ENCODE measurements at regions not wholly inside any gene's neighbourhood (a gene's known extent, or its start where the extent isn't known, plus 50 kb on each side); places are given as distances from the start of the nearest gene placed in this dataset.

DNA sequence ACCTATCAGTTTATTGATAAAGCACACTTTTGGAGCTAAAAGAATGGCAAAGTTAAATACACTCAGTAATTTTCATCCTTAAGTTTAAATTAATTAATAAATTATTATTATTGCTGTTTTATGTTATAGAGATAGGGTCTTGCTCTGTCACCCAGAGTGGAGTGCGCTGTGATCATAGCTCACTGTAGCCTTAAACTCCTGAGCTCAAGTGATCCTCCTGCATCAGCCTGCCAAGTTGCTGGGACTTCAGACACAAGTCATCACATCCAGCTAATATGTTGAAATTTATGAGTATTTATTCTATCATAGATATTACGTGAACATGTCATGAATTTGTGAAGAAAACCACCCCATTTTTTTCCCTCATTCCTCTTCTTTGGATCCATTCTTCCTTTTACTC, 64.2 kb downstream of the GJA1 start:
- Histone ChIP-seq H3K4me3 (ENCODE audit: low read depth, low read length) (no peak overlapping the region), H3K9me3 (ENCODE audit: control insufficient read depth, insufficient read depth, low read length) (no peaks in the 10 kb centered on the region), H3K27me3 (ENCODE audit: control insufficient read depth, insufficient read depth, low read length) (no peaks in the 10 kb centered on the region), H3K27ac (ENCODE audit: low read depth, low read length) (no peak overlapping the region), H3K4me1 (ENCODE audit: control insufficient read depth, insufficient read depth, low read length) (no peaks in the 10 kb centered on the region), H3K36me3 (ENCODE audit: control insufficient read depth, insufficient read depth, low read length) (no peaks in the 10 kb centered on the region)
- WGBS (ENCODE audit: insufficient coverage): no CpG with 5 or more reads among the region's 2 CpGs
- no peak for DNase-seq (ENCODE audit: low read depth in 4 of 6, low spot score in 6 of 6)

DNA sequence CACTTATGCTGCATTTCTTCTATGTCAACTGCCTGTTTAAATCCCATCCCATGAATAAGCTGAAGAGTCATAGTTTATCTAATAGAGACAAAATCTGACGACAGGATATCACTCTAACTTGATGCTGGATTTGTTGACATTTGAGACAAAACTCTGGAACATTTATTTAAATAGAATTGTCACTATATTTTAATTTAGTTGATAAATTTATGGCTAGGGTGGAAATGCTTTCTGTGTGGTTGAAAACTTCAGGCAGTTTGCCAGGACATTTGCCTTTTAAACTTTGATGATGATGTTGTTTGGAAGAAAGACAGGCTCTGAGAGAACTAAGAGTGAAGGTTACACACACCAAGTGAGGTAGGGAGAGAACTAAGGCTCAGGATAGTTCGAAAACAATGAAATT, 68.1 kb downstream of the GJA1 start:
- WGBS (ENCODE audit: insufficient coverage): no CpG with 5 or more reads among the region's 2 CpGs

DNA sequence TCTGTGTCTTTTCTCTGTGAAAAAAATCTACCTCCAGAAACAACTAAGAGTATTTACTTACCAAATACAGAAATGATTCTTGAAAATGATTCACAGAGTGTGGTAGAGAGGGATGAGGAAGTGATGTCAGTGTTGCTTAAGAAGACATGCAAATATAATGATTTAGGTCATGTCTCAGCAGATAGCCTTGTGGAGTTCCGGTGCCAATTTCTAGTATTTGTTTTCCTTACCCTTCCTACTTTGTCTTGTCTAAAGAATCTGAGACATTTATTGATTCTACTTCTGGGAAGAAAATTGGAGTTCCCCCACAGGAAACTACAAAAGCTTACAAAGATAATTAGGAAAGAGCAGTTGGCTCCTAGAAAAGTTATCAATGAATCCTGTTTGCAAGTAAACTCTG, 68.8 kb downstream of the GJA1 start:
- H3K27me3 ChIP-seq (ENCODE audit: control insufficient read depth, insufficient read depth, low read length): no peaks in the 10 kb centered on the region
- no CpG with 5 or more reads among the region's 1 CpG for WGBS (ENCODE audit: insufficient coverage)
- H3K36me3 ChIP-seq (ENCODE audit: control insufficient read depth, insufficient read depth, low read length): no peaks in the 10 kb centered on the region
- H3K27ac ChIP-seq (ENCODE audit: low read depth, low read length): no peak overlapping the region
- no peaks in the 10 kb centered on the region for H3K4me1 ChIP-seq (ENCODE audit: control insufficient read depth, insufficient read depth, low read length)
- H3K4me3 ChIP-seq (ENCODE audit: low read depth, low read length): no peak overlapping the region
- no peak for DNase-seq (ENCODE audit: low read depth in 4 of 6, low spot score in 6 of 6)
- H3K9me3 ChIP-seq (ENCODE audit: control insufficient read depth, insufficient read depth, low read length): no peaks in the 10 kb centered on the region

More for the DNA sequence above, 68.1 kb downstream of the GJA1 start:
- Histone ChIP-seq H3K27ac (ENCODE audit: low read depth, low read length) (no peak overlapping the region), H3K4me1 (ENCODE audit: control insufficient read depth, insufficient read depth, low read length) (no peaks in the 10 kb centered on the region), H3K36me3 (ENCODE audit: control insufficient read depth, insufficient read depth, low read length) (no peaks in the 10 kb centered on the region), H3K4me3 (ENCODE audit: low read depth, low read length) (no peak overlapping the region), H3K27me3 (ENCODE audit: control insufficient read depth, insufficient read depth, low read length) (no peaks in the 10 kb centered on the region), H3K9me3 (ENCODE audit: control insufficient read depth, insufficient read depth, low read length) (no peaks in the 10 kb centered on the region)
- DNase-seq (ENCODE audit: low read depth in 4 of 6, low spot score in 6 of 6): no peak

DNA sequence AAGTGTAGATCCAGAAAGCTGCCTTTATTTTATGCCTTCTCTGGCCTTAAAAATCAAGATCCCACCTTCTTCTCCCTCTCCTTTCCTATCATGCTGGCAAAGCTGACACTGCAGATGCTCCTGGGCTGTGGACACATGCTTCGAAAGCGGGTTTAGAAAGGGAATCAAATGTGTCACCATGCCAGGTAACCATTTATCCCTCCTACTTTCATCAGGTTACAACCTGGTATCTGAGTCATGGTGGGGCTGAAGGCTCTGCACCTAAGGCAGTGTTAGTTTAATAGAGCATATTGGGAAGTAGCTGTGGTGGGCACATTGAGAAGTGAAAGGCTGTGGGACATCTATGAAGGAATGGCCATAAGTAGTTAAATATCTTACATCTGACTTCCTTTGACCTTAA, 69.8 kb downstream of the GJA1 start:
- no CpG with 5 or more reads among the region's 2 CpGs for WGBS (ENCODE audit: insufficient coverage)
- H3K27ac ChIP-seq (ENCODE audit: low read depth, low read length): no peak overlapping the region
- H3K4me3 ChIP-seq (ENCODE audit: low read depth, low read length): no peak overlapping the region
- H3K4me1 ChIP-seq (ENCODE audit: control insufficient read depth, insufficient read depth, low read length): no peaks in the 10 kb centered on the region
- H3K27me3 ChIP-seq (ENCODE audit: control insufficient read depth, insufficient read depth, low read length): no peaks in the 10 kb centered on the region
- no peaks in the 10 kb centered on the region for H3K9me3 ChIP-seq (ENCODE audit: control insufficient read depth, insufficient read depth, low read length)
- no peak for DNase-seq (ENCODE audit: low read depth in 4 of 6, low spot score in 6 of 6)
- H3K36me3 ChIP-seq (ENCODE audit: control insufficient read depth, insufficient read depth, low read length): no peaks in the 10 kb centered on the region

DNA sequence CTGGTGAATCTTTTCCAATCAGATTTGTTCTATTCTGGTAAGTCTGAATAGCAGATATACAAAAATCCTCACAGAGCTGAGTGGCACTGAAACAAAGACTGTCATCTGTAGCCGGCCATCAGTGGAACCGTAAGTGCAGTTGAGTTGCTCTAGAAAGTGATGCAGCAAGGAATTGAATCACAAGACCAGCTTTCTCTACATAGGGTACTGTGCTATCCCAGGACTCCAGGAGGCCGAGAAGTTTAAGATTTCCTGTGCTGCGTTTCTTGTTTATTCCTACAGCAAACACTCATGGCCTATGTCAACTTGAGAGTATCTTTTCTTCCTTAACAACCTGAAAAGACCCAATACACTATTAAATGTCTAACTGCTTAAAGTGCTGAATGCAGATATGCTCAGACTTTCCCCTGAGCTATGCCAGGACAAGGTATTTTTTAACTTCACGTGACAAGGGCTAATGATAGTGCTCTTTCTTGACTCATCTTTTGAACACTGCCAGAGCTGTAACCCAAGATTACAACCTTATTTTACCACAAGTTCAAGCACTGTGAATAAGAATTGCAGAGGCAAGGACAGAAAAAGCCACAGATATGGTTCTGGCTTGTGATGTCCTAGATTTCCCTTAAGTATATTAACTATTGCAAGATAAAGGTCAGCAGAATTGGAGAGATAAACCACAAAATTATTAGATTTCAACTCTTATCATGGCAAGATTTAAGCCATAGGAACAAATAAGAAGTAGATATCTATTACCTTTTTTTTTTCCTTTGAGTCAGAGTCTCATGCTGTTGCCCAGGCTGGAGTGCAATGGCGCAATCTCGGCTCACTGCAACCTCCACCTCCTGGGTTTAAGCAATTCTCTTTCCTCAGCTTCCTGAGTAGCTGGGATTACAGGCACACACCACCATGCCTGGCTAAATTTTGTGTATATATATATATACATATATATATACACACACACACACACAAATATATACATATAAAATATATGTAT, 71.6 kb downstream of the GJA1 start:
- no peak overlapping the region for H3K4me3 ChIP-seq (ENCODE audit: low read depth, low read length)
- H3K36me3 ChIP-seq (ENCODE audit: control insufficient read depth, insufficient read depth, low read length): no peaks in the 10 kb centered on the region
- no peaks in the 10 kb centered on the region for H3K4me1 ChIP-seq (ENCODE audit: control insufficient read depth, insufficient read depth, low read length)
- WGBS (ENCODE audit: insufficient coverage): 61% methylated on average over 3 of the region's 7 CpGs
- DNase-seq (ENCODE audit: low read depth in 4 of 6, low spot score in 6 of 6): no peak
- H3K9me3 ChIP-seq (ENCODE audit: control insufficient read depth, insufficient read depth, low read length): no peaks in the 10 kb centered on the region
- no peak overlapping the region for H3K27ac ChIP-seq (ENCODE audit: low read depth, low read length)
- no peaks in the 10 kb centered on the region for H3K27me3 ChIP-seq (ENCODE audit: control insufficient read depth, insufficient read depth, low read length)

DNA sequence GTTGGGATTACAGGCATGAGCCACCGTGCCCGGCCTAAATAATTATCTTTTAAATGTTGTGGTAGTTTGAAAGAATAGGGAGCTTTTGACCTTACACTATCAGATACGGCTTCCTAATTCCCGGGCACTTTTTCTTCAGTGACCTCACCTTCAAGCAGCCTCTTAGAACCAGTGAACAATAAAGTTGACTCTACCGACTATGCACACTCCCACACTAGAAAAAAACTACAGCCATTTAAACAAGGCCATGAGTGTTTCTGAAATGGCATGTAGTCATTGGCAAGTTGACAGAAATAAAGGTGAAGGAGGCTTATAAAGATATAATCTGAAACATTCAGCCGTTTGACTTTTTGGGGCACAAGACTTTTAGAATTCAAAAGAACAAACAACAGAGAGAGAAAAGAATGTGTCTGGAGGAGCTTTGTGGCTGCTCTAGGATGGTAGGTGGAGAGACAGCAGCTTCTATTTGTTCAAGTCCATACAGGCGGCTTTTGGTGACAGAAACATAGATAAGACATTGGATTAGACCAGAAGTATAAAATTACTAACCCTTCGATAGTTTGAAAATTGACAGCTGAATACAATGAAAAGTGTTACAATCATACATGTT, 75.2 kb downstream of the GJA1 start:
- WGBS (ENCODE audit: insufficient coverage): 76% methylated on average over 2 of the region's 8 CpGs
- H3K27ac ChIP-seq (ENCODE audit: low read depth, low read length): no peak overlapping the region

DNA sequence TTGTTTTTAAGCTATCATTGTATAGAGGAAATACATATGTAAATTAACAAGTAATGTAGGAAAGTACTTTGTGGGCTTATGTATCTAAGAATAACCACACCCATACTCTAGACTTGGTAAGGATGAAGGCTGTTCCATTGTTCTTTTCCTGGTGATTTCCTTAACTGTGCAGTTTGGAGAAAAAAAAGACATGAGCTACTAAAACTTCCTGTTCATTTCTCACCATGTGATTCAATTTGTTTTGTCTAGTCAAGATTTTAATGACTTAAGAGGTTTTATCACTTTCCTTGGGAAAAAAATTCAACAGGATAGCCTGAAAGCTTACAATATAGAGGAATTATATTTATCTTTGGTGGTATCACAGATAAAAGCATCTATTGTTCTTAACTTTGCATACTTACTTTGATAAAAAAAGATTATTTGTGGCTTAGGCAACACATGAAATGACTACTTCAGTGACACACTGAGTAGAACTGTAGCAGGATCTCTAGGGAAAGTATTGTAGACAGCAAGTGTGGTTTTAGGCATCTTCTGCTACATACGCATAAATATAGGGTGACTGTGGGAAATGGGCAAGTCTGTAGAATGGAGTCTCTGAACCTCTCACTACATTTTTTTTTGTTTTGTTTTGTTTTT, 80.3 kb downstream of the GJA1 start:
- no peak for DNase-seq (ENCODE audit: low read depth in 4 of 6, low spot score in 6 of 6)
- Histone ChIP-seq H3K9me3 (ENCODE audit: control insufficient read depth, insufficient read depth, low read length) (no peaks in the 10 kb centered on the region), H3K27me3 (ENCODE audit: control insufficient read depth, insufficient read depth, low read length) (no peaks in the 10 kb centered on the region), H3K4me1 (ENCODE audit: control insufficient read depth, insufficient read depth, low read length) (no peaks in the 10 kb centered on the region), H3K36me3 (ENCODE audit: control insufficient read depth, insufficient read depth, low read length) (no peaks in the 10 kb centered on the region), H3K27ac (ENCODE audit: low read depth, low read length) (no peak overlapping the region), H3K4me3 (ENCODE audit: low read depth, low read length) (no peak overlapping the region)
- WGBS (ENCODE audit: insufficient coverage): no CpG with 5 or more reads among the region's 1 CpG

More for the DNA sequence above, 75.2 kb downstream of the GJA1 start:
- Histone ChIP-seq H3K9me3 (ENCODE audit: control insufficient read depth, insufficient read depth, low read length) (no peaks in the 10 kb centered on the region), H3K27me3 (ENCODE audit: control insufficient read depth, insufficient read depth, low read length) (no peaks in the 10 kb centered on the region), H3K36me3 (ENCODE audit: control insufficient read depth, insufficient read depth, low read length) (no peaks in the 10 kb centered on the region), H3K4me1 (ENCODE audit: control insufficient read depth, insufficient read depth, low read length) (no peaks in the 10 kb centered on the region), H3K4me3 (ENCODE audit: low read depth, low read length) (no peak overlapping the region)
- no peak for DNase-seq (ENCODE audit: low read depth in 4 of 6, low spot score in 6 of 6)

DNA sequence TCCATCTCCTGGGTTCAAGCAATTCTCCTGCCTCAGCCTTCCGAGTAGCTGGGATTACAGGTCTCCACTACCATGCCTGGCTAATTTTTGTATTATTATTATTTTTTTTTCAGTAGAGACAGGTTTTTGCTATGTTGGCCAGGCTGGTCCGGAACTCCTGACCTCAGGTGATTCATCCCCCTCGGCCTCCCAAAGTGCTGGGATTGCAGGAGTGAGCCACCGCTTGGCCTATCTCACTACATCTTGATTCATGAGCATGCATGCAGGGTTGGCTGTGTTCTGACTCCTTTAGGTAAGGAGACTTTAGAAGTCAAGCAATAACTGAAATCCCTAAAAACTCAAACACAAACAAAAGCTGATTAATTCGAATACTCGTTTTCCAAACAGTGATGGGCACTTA, 80.9 kb downstream of the GJA1 start:
- no peak overlapping the region for H3K4me3 ChIP-seq (ENCODE audit: low read depth, low read length)
- H3K36me3 ChIP-seq (ENCODE audit: control insufficient read depth, insufficient read depth, low read length): no peaks in the 10 kb centered on the region
- no peak overlapping the region for H3K27ac ChIP-seq (ENCODE audit: low read depth, low read length)
- no peaks in the 10 kb centered on the region for H3K27me3 ChIP-seq (ENCODE audit: control insufficient read depth, insufficient read depth, low read length)
- no peaks in the 10 kb centered on the region for H3K4me1 ChIP-seq (ENCODE audit: control insufficient read depth, insufficient read depth, low read length)
- H3K9me3 ChIP-seq (ENCODE audit: control insufficient read depth, insufficient read depth, low read length): no peaks in the 10 kb centered on the region
- DNase-seq (ENCODE audit: low read depth in 4 of 6, low spot score in 6 of 6): no peak
- WGBS (ENCODE audit: insufficient coverage): 100% methylated on average over 1 of the region's 6 CpGs

DNA sequence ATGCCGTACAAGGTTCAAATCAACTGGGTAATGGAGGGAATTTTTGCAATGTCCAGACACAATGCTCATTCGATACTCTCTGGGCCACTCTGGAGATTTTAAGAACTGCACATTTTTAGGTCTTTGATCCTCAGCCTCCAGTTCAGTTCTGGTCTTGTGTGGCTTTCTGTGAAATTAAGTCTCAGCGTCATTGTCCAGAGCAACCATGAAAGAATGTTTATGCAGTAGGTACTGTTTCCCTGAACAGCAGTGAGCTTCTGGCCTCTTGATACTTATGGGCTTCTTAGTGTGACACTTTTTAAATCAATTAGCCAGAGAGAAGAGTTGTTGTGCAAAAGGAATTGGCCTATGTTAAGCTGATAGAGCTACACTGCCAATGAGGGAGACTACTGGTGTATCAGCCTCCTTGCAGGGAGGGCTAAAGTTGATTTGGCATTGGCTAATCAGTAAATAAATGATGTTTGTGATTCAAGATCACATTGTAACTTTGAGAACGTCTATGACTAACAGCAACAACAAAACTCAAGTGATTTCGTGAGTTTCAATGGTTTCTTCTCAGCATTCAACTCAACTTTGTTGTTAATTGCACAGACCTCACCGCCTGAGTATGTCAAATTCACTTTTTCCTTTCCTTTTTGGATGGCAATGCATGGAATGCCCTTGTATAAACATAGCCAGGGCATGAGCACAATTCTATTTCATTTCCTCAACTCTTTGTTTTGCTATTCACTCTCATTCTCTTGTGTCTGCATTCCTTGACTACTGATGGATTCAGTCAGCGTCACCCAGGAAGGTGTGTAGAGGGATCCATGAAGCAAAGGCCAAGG, 85.1 kb downstream of the GJA1 start:
- no peaks in the 10 kb centered on the region for H3K9me3 ChIP-seq (ENCODE audit: control insufficient read depth, insufficient read depth, low read length)
- H3K27ac ChIP-seq (ENCODE audit: low read depth, low read length): no peak overlapping the region
- 68% methylated on average over 6 of the region's 7 CpGs for WGBS (ENCODE audit: insufficient coverage)
- no peaks in the 10 kb centered on the region for H3K4me1 ChIP-seq (ENCODE audit: control insufficient read depth, insufficient read depth, low read length)
- H3K4me3 ChIP-seq (ENCODE audit: low read depth, low read length): no peak overlapping the region
- no peaks in the 10 kb centered on the region for H3K27me3 ChIP-seq (ENCODE audit: control insufficient read depth, insufficient read depth, low read length)
- DNase-seq (ENCODE audit: low read depth in 4 of 6, low spot score in 6 of 6): no peak
- H3K36me3 ChIP-seq (ENCODE audit: control insufficient read depth, insufficient read depth, low read length): no peaks in the 10 kb centered on the region

All from spinal cord (tissue), 9 donors.